Activated naive CD8-positive, alpha-beta T cell treated with anti-CD3 and anti-CD28 coated beads, Interleukin-2, amount 10 ng/mL, durations not matched to agents 7 days and 5 days (primary cell): ENCODE measurements at regions not wholly inside any gene's neighbourhood (a gene's known extent, or its start where the extent isn't known, plus 50 kb on each side); places are given as distances from the start of the nearest gene placed in this dataset.

Source experiments
- ATAC-seq: fragments of 150-1000 bp; cut with Tn5 transposase; one replicate; pipeline ENCODE4 v1.10.0; 2021; ENCODE audit warnings: low read depth, moderate library complexity
- POLR2A ChIA-PET: fragments of 350-600 bp; sonication (Branson Sonifier 250); formaldehyde crosslinking; loops from one replicate; lab custom pipeline; 2021; ENCODE audit warnings: antibody characterized with exemption; lab: Charles Lee
- DNase-seq: peaks from one replicate; pipeline ENCODE4 v3.0.0; 2021
- H3K27ac Mint-ChIP-seq: one replicate; pipeline ENCODE4 v1.8.0; 2022; ENCODE audit warnings: mild to moderate bottlenecking, mixed read lengths
- H3K27me3 Mint-ChIP-seq: one replicate; pipeline ENCODE4 v1.8.0; 2022; ENCODE audit warnings: mild to moderate bottlenecking, moderate library complexity, mixed read lengths
- H3K36me3 Mint-ChIP-seq: one replicate; pipeline ENCODE4 v1.8.0; 2021; ENCODE audit warnings: mild to moderate bottlenecking, mixed read lengths
- H3K4me1 Mint-ChIP-seq: one replicate; pipeline ENCODE4 v1.8.0; 2021; ENCODE audit warnings: mixed read lengths
- H3K4me3 Mint-ChIP-seq: one replicate; pipeline ENCODE4 v1.8.0; 2022; ENCODE audit warnings: mild to moderate bottlenecking, moderate library complexity, mixed read lengths
- H3K9me3 Mint-ChIP-seq: one replicate; pipeline ENCODE4 v1.8.0; 2021; ENCODE audit warnings: mixed read lengths

DNA sequence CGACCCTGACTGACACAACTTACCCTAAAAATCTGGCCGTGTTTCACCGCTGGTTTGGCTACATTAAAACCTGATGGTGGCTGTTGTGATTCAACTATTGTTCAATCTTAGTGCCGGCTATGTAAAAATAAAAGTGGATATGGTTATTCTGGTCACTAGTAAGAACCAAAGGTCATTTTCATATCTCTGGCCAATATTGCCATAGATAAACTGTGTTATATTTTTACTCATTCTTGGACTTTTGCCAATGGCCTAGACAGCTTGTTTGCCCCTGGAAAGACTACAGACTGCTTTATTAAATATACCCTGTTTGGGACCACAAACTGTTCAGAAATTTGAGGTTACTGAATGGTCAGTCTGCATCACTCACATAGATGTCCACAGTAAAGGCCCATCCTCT lies 258.5 kb upstream of the KLHL1 start:
- no peaks in the 10 kb centered on the region for H3K4me1 Mint-ChIP-seq
- no peaks in the 10 kb centered on the region for H3K27me3 Mint-ChIP-seq
- POLR2A ChIA-PET, result no interaction called here
- H3K4me3 Mint-ChIP-seq, result no peak overlapping the region
- no peaks in the 10 kb centered on the region for H3K36me3 Mint-ChIP-seq
- H3K9me3 Mint-ChIP-seq, result peaks cover 4% of the 10 kb centered on the region
- H3K27ac Mint-ChIP-seq, result no peak overlapping the region
- no peak for DNase-seq
- no peak for ATAC-seq

- Mint-ChIP-seq H3K9me3 (peaks cover 4% of the 10 kb centered on the region), H3K36me3 (no peaks in the 10 kb centered on the region), H3K4me1 (no peaks in the 10 kb centered on the region), H3K4me3 (no peak overlapping the region), H3K27me3 (no peaks in the 10 kb centered on the region), H3K27ac (no peak overlapping the region)
- ATAC-seq (no peak), DNase-seq (no peak)
- POLR2A ChIA-PET, result no interaction called here
Measured at GRCh38 chr13:70363991-70364390, 255.7 kb upstream of the KLHL1 start.

GRCh38 chr13:70362820-70363570 lies 254.7 kb upstream of the KLHL1 start:
- POLR2A ChIA-PET, result no interaction called here
- H3K4me3 Mint-ChIP-seq, result no peak overlapping the region
- DNase-seq (no peak), ATAC-seq (no peak)
- no peaks in the 10 kb centered on the region for H3K27me3 Mint-ChIP-seq
- H3K4me1 Mint-ChIP-seq, result no peaks in the 10 kb centered on the region
- no peaks in the 10 kb centered on the region for H3K36me3 Mint-ChIP-seq
- H3K27ac Mint-ChIP-seq, result no peak overlapping the region
- H3K9me3 Mint-ChIP-seq, result peaks cover 4% of the 10 kb centered on the region

GRCh38 chr13:70357031-70357430 lies 248.8 kb upstream of the KLHL1 start:
- H3K27me3 Mint-ChIP-seq, result no peaks in the 10 kb centered on the region
- POLR2A ChIA-PET, result no interaction called here
- H3K4me3 Mint-ChIP-seq, result no peak overlapping the region
- H3K4me1 Mint-ChIP-seq, result no peaks in the 10 kb centered on the region
- peaks cover 2% of the 10 kb centered on the region for H3K9me3 Mint-ChIP-seq
- DNase-seq (no peak), ATAC-seq (no peak)
- H3K36me3 Mint-ChIP-seq, result no peaks in the 10 kb centered on the region
- H3K27ac Mint-ChIP-seq, result no peak overlapping the region

DNA sequence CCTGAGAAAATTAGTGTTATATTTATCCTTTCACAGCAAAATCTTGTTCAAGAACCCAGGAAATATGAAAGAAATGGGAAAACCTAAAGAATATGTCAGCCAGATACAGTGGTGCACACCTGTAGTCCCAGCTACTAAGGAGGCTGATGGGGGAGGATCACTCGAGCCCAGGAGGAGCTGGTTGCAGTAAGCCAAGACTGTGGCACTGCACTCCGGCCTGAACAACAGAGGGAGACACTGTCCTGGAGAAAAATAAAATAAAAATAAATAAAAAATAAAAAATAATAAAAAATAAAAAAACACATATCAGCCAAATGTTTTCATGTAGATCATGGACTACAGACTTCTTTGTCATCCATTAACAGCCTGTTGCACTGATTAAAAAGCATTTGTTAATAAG lies 244.8 kb upstream of the KLHL1 start:
- H3K9me3 Mint-ChIP-seq, result peaks cover 3% of the 10 kb centered on the region
- no peak overlapping the region for H3K4me3 Mint-ChIP-seq
- POLR2A ChIA-PET, result no interaction called here
- H3K4me1 Mint-ChIP-seq, result no peaks in the 10 kb centered on the region
- H3K36me3 Mint-ChIP-seq, result no peaks in the 10 kb centered on the region
- H3K27me3 Mint-ChIP-seq, result no peaks in the 10 kb centered on the region
- no peak for DNase-seq
- ATAC-seq, result no peak
- H3K27ac Mint-ChIP-seq, result no peak overlapping the region

DNA sequence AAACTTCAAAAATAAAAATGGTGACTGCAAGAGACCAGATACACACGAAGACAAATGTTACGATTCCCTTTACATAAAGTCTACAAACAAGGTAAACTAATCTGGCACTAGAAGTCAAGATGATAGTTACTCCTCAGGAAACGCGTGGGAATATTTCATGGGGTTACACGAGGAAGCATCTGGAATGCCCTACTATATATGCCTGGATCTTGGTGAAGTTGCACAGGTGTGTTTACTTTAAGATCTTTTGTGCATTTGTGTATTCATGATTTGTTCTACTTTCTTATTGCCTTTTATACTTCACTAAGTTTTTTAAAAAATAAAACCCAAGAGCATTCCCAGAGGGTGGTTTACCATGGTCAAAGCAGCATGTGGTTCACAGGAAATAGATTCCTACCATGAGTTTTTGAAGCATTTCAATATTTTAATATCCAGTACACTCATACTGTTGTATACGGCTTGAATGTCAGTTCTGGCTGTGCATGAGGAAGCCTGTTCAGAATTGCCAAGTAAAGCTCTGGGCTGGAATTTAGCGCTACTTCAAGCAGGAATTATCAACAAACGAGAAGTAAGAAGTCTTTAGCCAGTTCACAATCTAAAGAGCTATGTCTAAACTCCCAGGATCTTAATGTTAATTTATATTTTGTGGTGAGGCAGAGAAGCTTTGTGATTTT lies 239.8 kb upstream of the KLHL1 start:
- POLR2A ChIA-PET, result no interaction called here
- H3K27me3 Mint-ChIP-seq, result no peaks in the 10 kb centered on the region
- no peak overlapping the region for H3K4me3 Mint-ChIP-seq
- DNase-seq, result no peak
- no peak for ATAC-seq
- H3K9me3 Mint-ChIP-seq, result peaks cover 3% of the 10 kb centered on the region
- H3K4me1 Mint-ChIP-seq, result no peaks in the 10 kb centered on the region
- no peaks in the 10 kb centered on the region for H3K36me3 Mint-ChIP-seq
- no peak overlapping the region for H3K27ac Mint-ChIP-seq

GRCh38 chr13:70339738-70340137 lies 231.5 kb upstream of the KLHL1 start:
- no peaks in the 10 kb centered on the region for H3K36me3 Mint-ChIP-seq
- POLR2A ChIA-PET, result no interaction called here
- H3K4me1 Mint-ChIP-seq, result no peaks in the 10 kb centered on the region
- H3K27me3 Mint-ChIP-seq, result no peaks in the 10 kb centered on the region
- H3K4me3 Mint-ChIP-seq, result no peak overlapping the region
- no peak for DNase-seq
- ATAC-seq, result no peak
- H3K9me3 Mint-ChIP-seq, result no peaks in the 10 kb centered on the region
- no peak overlapping the region for H3K27ac Mint-ChIP-seq

DNA sequence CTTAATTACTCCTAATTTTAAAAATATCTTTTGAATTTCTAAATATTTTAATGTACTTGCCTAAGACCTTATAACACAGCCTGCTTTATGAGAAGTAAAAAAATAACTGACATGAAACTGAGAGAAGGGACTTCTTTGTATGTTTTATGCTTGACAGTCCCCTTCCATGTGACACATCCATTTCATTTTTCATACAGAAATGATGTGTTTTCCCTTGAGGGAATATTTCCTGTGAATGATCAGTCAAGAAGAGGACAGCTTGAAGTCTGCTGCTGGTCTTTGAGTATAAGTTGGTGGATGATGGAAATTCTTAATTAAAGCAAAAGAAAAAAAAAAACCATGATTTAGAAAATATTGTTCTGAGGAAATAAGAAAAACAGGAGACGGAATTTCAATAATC lies 230.4 kb upstream of the KLHL1 start:
- DNase-seq (no peak), ATAC-seq (no peak)
- POLR2A ChIA-PET, result no interaction called here
- Mint-ChIP-seq H3K4me3 (no peak overlapping the region), H3K4me1 (no peaks in the 10 kb centered on the region), H3K27ac (no peak overlapping the region), H3K36me3 (no peaks in the 10 kb centered on the region), H3K27me3 (no peaks in the 10 kb centered on the region), H3K9me3 (no peaks in the 10 kb centered on the region)

DNA sequence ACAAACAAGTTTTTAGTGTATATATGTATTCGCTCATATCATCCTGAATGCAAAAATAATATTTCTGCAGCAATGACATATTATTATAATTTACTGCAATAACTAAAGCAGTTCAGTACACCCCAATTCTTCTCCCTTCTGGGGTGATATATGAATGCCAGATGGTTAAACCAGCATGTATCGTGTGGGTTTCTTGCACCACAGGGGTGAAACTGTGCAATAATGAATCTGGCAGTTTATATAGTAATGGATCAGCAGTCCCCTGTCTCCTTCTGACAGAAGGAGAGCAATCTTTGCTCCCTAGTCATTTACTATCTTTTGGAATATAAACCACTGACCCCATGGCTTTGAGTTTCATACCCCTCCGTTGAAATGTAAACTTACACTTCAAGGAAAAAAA lies 228.6 kb upstream of the KLHL1 start:
- Mint-ChIP-seq H3K27me3 (no peaks in the 10 kb centered on the region), H3K4me1 (no peaks in the 10 kb centered on the region), H3K9me3 (no peaks in the 10 kb centered on the region), H3K36me3 (no peaks in the 10 kb centered on the region), H3K27ac (no peak overlapping the region), H3K4me3 (no peak overlapping the region)
- ATAC-seq (no peak), DNase-seq (no peak)
- POLR2A ChIA-PET, result no interaction called here

DNA sequence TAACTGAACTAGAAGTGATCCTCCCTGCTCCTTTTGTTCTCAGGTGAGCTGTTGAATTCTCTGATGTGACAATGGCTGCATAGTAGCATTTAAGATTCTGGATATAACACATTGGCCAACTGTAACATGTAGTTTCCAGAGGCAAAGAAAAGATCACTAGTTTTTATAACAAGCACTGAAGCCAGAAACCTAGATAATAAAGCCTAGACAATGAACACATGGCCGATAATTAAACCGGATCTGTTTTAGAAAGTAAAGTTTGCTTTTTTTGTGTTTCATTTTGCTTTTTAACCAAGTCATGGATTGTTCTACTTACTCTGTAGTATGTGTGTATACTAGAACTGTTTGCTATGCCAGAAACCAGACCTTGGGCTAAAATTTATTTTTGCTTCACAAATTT lies 225.5 kb upstream of the KLHL1 start:
- Mint-ChIP-seq H3K4me1 (no peaks in the 10 kb centered on the region), H3K9me3 (no peaks in the 10 kb centered on the region), H3K4me3 (no peak overlapping the region), H3K27ac (no peak overlapping the region), H3K36me3 (no peaks in the 10 kb centered on the region), H3K27me3 (no peaks in the 10 kb centered on the region)
- no peak for DNase-seq
- POLR2A ChIA-PET, result no interaction called here
- no peak for ATAC-seq

DNA sequence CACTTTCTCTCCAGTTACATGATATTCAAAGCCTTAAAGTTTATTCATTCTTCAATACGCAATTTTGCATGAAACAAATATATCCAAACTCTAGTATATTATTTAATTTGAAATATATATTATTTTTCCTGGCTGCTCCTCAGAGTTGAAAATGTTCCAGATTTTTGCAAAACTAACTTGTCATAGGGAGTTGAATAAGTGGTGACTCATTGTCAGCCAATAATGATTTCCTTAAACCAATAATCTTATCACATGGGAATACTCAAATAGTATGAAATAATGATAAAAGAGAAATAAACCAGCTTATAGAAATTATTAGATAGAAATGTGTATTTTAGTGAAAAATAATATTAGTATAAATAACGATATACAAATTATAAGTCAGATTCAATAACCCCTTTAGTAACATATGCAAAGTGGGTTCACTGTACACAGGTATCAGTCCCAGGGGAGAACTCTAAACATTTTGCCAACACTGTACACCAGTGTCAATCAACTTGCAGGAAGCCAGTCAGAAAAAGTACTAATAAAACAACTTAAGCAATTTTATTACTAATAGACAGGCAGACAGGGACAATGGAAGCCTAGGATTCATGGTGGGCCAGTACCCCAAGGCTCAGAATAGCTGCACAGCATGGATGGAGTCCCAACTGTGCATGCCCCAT lies 222.6 kb upstream of the KLHL1 start:
- Mint-ChIP-seq H3K36me3 (no peaks in the 10 kb centered on the region), H3K4me3 (no peak overlapping the region), H3K9me3 (peaks cover 3% of the 10 kb centered on the region), H3K4me1 (no peaks in the 10 kb centered on the region), H3K27me3 (no peaks in the 10 kb centered on the region), H3K27ac (no peak overlapping the region)
- POLR2A ChIA-PET, result no interaction called here
- no peak for ATAC-seq
- no peak for DNase-seq

- DNase-seq (no peak), ATAC-seq (no peak)
- Mint-ChIP-seq H3K9me3 (peaks cover 3% of the 10 kb centered on the region), H3K36me3 (no peaks in the 10 kb centered on the region), H3K27ac (no peak overlapping the region), H3K4me3 (no peak overlapping the region), H3K4me1 (no peaks in the 10 kb centered on the region), H3K27me3 (no peaks in the 10 kb centered on the region)
- POLR2A ChIA-PET, result no interaction called here
Measured at GRCh38 chr13:70324519-70324918, 216.3 kb upstream of the KLHL1 start.

GRCh38 chr13:70311191-70311590 lies 202.9 kb upstream of the KLHL1 start:
- ATAC-seq, result no peak
- DNase-seq, result no peak
- Mint-ChIP-seq H3K4me1 (no peaks in the 10 kb centered on the region), H3K36me3 (no peaks in the 10 kb centered on the region), H3K27ac (no peak overlapping the region), H3K4me3 (no peak overlapping the region), H3K9me3 (peaks cover 2% of the 10 kb centered on the region), H3K27me3 (no peaks in the 10 kb centered on the region)
- POLR2A ChIA-PET, result no interaction called here
